ENCODE measurements at regions not wholly inside any gene's neighbourhood (a gene's known extent, or its start where the extent isn't known, plus 50 kb on each side); places are given as distances from the start of the nearest gene placed in this dataset.

DNA sequence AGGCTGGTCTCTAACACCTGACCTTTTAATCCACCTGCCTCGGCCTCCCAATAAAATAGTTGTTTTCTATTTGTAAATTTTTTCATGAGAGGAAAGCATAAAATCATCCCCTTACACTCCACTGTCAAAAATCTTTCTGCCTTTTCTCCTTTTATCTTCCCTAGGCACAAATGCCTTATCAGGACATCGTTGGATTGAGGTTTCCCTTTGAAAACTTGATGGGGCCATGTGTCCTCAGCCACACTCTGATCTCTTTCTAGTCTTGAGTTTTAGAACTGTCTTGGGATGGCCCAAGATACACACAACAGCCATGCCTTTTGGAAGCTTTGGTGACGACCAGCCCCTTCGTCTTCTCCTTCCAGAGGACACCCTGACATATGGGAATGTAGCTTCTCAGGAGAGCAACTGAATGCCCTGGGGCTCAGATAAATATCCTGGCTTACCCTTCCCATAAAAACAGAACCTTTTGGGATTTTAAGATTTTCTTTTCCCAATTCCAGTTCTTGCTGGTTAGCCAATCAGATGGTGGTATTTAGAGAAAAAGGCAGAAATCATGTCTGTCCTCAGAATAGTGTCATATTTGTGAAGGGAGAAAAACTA is 112.4 kb downstream of the ZNF429 start:
- TF ChIP-seq, protein P1, sequence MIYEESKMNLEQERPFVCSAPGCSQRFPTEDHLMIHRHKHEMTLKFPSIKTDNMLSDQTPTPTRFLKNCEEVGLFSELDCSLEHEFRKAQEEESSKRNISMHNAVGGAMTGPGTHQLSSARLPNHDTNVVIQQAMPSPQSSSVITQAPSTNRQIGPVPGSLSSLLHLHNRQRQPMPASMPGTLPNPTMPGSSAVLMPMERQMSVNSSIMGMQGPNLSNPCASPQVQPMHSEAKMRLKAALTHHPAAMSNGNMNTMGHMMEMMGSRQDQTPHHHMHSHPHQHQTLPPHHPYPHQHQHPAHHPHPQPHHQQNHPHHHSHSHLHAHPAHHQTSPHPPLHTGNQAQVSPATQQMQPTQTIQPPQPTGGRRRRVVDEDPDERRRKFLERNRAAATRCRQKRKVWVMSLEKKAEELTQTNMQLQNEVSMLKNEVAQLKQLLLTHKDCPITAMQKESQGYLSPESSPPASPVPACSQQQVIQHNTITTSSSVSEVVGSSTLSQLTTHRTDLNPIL (CRISPR knock-in tag; IDR thresholded peaks at IDR 0.05; ENCODE audit: low read depth), result no peak
- TF ChIP-seq GLIS3 (CRISPR knock-in tag; IDR thresholded peaks at IDR 0.05) (no peak), PPARA (CRISPR knock-in tag; IDR thresholded peaks at IDR 0.05; ENCODE audit: borderline replicate concordance) (no peak), ZFP30 (CRISPR knock-in tag; IDR thresholded peaks at IDR 0.05) (no peak), RARB (CRISPR knock-in tag; IDR thresholded peaks at IDR 0.05) (no peak), ARNTL (CRISPR knock-in tag; IDR thresholded peaks at IDR 0.05; ENCODE audit: borderline replicate concordance, low read depth) (no peak), ZNF70 (CRISPR knock-in tag; IDR thresholded peaks at IDR 0.05) (no peak), ZNF565 (CRISPR knock-in tag; conservative IDR thresholded peaks at IDR 0.05; ENCODE audit: low read depth) (no peak), TCF4 (CRISPR knock-in tag; IDR thresholded peaks at IDR 0.05; ENCODE audit: borderline replicate concordance) (no peak), ZFP3 (CRISPR knock-in tag; IDR thresholded peaks at IDR 0.05) (no peak), SNAI2 (CRISPR knock-in tag; IDR thresholded peaks at IDR 0.05) (no peak)
- TF ChIP-seq, protein P2, sequence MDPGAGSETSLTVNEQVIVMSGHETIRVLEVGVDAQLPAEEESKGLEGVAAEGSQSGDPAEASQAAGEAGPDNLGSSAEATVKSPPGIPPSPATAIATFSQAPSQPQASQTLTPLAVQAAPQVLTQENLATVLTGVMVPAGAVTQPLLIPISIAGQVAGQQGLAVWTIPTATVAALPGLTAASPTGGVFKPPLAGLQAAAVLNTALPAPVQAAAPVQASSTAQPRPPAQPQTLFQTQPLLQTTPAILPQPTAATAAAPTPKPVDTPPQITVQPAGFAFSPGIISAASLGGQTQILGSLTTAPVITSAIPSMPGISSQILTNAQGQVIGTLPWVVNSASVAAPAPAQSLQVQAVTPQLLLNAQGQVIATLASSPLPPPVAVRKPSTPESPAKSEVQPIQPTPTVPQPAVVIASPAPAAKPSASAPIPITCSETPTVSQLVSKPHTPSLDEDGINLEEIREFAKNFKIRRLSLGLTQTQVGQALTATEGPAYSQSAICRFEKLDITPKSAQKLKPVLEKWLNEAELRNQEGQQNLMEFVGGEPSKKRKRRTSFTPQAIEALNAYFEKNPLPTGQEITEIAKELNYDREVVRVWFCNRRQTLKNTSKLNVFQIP (CRISPR knock-in tag; IDR thresholded peaks at IDR 0.05; ENCODE audit: borderline replicate concordance, low read depth), result no peak
- TF ChIP-seq, protein P3, sequence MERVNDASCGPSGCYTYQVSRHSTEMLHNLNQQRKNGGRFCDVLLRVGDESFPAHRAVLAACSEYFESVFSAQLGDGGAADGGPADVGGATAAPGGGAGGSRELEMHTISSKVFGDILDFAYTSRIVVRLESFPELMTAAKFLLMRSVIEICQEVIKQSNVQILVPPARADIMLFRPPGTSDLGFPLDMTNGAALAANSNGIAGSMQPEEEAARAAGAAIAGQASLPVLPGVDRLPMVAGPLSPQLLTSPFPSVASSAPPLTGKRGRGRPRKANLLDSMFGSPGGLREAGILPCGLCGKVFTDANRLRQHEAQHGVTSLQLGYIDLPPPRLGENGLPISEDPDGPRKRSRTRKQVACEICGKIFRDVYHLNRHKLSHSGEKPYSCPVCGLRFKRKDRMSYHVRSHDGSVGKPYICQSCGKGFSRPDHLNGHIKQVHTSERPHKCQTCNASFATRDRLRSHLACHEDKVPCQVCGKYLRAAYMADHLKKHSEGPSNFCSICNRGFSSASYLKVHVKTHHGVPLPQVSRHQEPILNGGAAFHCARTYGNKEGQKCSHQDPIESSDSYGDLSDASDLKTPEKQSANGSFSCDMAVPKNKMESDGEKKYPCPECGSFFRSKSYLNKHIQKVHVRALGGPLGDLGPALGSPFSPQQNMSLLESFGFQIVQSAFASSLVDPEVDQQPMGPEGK (CRISPR knock-in tag; IDR thresholded peaks at IDR 0.05; ENCODE audit: borderline replicate concordance), result no peak
- TF ChIP-seq, protein P4, sequence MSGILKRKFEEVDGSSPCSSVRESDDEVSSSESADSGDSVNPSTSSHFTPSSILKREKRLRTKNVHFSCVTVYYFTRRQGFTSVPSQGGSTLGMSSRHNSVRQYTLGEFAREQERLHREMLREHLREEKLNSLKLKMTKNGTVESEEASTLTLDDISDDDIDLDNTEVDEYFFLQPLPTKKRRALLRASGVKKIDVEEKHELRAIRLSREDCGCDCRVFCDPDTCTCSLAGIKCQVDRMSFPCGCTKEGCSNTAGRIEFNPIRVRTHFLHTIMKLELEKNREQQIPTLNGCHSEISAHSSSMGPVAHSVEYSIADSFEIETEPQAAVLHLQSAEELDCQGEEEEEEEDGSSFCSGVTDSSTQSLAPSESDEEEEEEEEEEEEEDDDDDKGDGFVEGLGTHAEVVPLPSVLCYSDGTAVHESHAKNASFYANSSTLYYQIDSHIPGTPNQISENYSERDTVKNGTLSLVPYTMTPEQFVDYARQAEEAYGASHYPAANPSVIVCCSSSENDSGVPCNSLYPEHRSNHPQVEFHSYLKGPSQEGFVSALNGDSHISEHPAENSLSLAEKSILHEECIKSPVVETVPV (CRISPR knock-in tag; IDR thresholded peaks at IDR 0.05), result no peak
